BLaER1 treated with 17β-estradiol and CSF1 and Interleukin-3, amounts not matched to agents 10 nM and 100 nM (cell line): ENCODE measurements at regions not wholly inside any gene's neighbourhood (a gene's known extent, or its start where the extent isn't known, plus 50 kb on each side); places are given as distances from the start of the nearest gene placed in this dataset.

Experiments used
- H3K27ac ChIP-seq, 11 experiments: shearing (Covaris generic); formaldehyde crosslinking; 2 replicates each; pipeline ENCODE4 v1.8.1; 2022
- H3K27me3 ChIP-seq, 11 experiments: shearing (Covaris generic); formaldehyde crosslinking; 2 replicates each; pipeline ENCODE4 v1.8.1; 2022
- H3K36me3 ChIP-seq, 11 experiments: shearing (Covaris generic); formaldehyde crosslinking; 2 replicates each; pipeline ENCODE4 v1.8.1; 2022
- H3K4me1 ChIP-seq, 10 experiments: shearing (Covaris generic); formaldehyde crosslinking; 2 replicates each; pipeline ENCODE4 v1.8.1; 2022
- H3K4me2 ChIP-seq, 11 experiments: shearing (Covaris generic); formaldehyde crosslinking; 2 replicates each; pipeline ENCODE4 v1.8.1; 2022
- H3K4me3 ChIP-seq, 10 experiments: shearing (Covaris generic); formaldehyde crosslinking; 2 replicates each; pipeline ENCODE4 v1.8.1; 2022
- H3K9ac ChIP-seq, 11 experiments: shearing (Covaris generic); formaldehyde crosslinking; 2 replicates each; pipeline ENCODE4 v1.8.1; 2022
- H3K9me3 ChIP-seq, 11 experiments: shearing (Covaris generic); formaldehyde crosslinking; replicated peaks in 1 of 11; 2 replicates each; pipeline ENCODE4 v1.8.1; 2022
- H4K20me1 ChIP-seq, 11 experiments: shearing (Covaris generic); formaldehyde crosslinking; 2 replicates each; pipeline ENCODE4 v1.8.1; 2022
- Cebpa-rat ChIP-seq, 11 experiments: shearing (Covaris generic); IDR thresholded peaks; 2 replicates each; pipeline ENCODE4 v1.8.1; 2022

DNA sequence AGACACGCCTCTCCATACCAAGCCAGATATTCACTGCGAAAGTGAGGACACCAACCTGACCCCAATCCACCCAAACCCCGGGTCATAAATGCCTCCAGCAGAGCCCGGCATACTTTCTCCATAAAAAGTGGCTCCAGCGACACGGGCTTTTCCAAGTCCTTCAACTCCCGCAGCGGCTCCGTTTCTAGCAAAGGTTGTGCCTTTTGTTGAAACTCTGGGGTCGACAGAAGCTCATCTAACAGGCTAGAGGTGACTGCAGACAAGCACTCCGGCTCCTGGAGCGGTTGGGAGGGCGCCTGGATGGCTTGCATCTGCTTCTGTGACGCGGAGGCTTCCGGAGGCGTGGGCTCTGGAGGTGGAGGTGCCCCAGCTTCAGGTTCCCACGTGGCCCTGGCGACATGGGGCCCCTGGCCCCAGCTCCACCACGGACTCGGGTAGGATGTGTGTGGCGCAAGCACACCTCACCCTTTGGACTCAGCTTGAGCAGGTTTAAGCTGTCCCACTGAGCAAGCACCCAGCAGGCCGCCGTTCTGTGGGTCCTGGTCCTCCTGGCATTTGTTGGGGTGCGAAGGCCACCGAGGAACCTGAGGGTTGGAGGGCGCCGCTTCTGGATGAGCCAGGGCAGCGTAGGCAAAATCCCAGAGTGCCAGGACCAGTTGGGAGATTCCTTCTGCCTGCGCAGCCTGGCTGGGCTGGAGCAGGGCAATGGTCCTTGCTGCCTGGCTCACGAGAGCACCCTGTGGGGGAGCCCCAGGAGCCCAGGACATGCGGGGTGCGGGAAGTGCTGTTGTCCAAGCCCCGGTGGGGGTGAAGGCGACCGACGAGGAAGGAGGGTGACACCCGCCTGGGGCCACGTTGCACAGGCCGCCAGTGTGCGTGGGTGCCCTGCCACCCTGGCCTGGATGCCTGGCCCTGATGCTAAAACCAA lies 186.3 kb downstream of the ALG10 start:
- no peaks in the 10 kb centered on the region for H3K9me3 ChIP-seq

GRCh38 chr12:34209259-34209835 lies 187.1 kb downstream of the ALG10 start:
- no peak overlapping the region for H3K4me2 ChIP-seq
- H3K9ac ChIP-seq, result no peak overlapping the region
- H3K36me3 ChIP-seq, result no peaks in the 10 kb centered on the region
- H3K27ac ChIP-seq, result no peak overlapping the region
- no peaks in the 10 kb centered on the region for H3K9me3 ChIP-seq
- TF ChIP-seq Cebpa-rat (IDR thresholded peaks at IDR 0.05), result no peak
- no peaks in the 10 kb centered on the region for H3K27me3 ChIP-seq
- no peak overlapping the region for H3K4me3 ChIP-seq
- peaks cover 0 to 15% (median 12%) of the 10 kb centered on the region in 10 experiments; a peak in 16 of 20 replicates for H3K4me1 ChIP-seq
- no peaks in the 10 kb centered on the region for H4K20me1 ChIP-seq

More for the DNA sequence above, 186.3 kb downstream of the ALG10 start:
- no peak overlapping the region for H3K4me2 ChIP-seq
- TF ChIP-seq Cebpa-rat (IDR thresholded peaks at IDR 0.05), result no peak
- no peaks in the 10 kb centered on the region for H3K27me3 ChIP-seq
- H4K20me1 ChIP-seq, result no peaks in the 10 kb centered on the region
- H3K4me1 ChIP-seq, result peaks cover 0 to 20% (median 16%) of the 10 kb centered on the region in 10 experiments; a peak in 16 of 20 replicates
- H3K27ac ChIP-seq, result no peak overlapping the region
- H3K9ac ChIP-seq, result no peak overlapping the region
- no peak overlapping the region for H3K4me3 ChIP-seq
- no peaks in the 10 kb centered on the region for H3K36me3 ChIP-seq

DNA sequence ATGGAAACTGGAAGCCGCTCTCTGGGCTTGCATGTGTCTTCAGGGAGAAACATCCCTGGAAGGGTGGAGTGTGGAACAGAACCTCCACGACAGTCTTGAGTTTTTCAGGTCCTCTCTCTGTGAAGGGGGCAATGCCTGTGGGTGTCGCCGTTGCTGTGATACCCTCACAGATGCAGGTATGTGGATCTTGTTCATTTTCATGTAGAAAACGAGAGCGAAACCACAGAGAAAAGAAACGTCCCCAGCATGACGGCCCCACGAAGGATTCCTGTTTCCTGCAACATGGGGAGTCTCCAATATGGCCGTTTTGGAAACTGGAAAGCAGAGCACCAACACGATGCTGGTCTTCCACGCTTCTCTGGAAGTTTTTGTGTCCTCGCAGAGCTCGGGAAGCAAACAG lies 187.9 kb downstream of the ALG10 start:
- no peak overlapping the region for H3K4me3 ChIP-seq
- H3K4me1 ChIP-seq, result peaks cover 0 to 6% (median 4%) of the 10 kb centered on the region in 10 experiments; a peak in 14 of 20 replicates
- H4K20me1 ChIP-seq, result no peaks in the 10 kb centered on the region
- no peak overlapping the region for H3K4me2 ChIP-seq
- H3K27me3 ChIP-seq, result no peaks in the 10 kb centered on the region
- no peak for TF ChIP-seq Cebpa-rat (IDR thresholded peaks at IDR 0.05)
- no peak overlapping the region for H3K9ac ChIP-seq
- no peaks in the 10 kb centered on the region for H3K36me3 ChIP-seq
- no peaks in the 10 kb centered on the region for H3K9me3 ChIP-seq
- no peak overlapping the region for H3K27ac ChIP-seq

DNA sequence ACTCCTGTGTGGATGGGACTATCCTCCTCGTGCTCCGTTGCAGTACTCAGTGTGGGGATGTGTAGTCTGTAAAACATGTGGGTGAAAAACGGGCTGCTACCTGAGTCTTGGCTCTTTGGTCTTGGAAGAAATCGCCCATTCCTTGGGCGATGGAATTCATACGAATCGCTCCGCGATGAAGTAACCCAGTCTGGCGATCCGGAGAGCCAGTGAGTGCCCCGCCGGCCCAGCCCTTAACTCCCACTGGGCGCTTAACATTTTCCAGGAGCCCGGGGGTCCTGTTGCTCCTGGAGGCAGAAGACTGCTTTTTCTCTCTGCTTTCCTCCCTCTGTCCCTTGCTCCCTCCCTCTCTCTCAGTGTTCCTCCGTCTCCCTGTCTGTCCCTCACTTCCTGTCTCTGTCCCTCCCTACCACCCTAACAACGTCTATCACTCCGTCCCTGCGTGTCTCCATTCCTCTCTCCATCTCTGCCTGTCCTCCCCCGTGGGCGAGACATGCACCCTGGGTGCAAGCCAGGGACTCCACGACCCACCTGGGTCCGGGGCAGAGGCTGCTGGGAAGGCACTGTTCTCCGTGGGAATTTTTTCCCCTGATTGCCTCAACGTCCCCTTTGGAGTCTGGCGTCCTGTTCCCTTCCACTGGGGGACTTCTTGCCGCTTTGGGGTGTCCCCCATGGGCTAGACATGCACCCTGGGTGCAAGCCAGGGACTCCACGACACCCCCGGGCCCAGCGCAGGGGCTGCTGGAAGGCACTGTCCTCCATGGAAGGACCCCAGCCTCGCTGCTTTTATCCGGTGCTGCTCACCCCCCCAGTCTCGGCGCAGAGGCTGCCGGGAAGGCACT lies 188.6 kb downstream of the ALG10 start:
- no peaks in the 10 kb centered on the region for H3K4me1 ChIP-seq
- H3K27ac ChIP-seq, result no peak overlapping the region
- TF ChIP-seq Cebpa-rat (IDR thresholded peaks at IDR 0.05), result no peak
- no peak overlapping the region for H3K4me2 ChIP-seq
- no peak overlapping the region for H3K9ac ChIP-seq
- no peak overlapping the region for H3K4me3 ChIP-seq
- no peaks in the 10 kb centered on the region for H3K9me3 ChIP-seq
- H3K36me3 ChIP-seq, result no peaks in the 10 kb centered on the region
- H4K20me1 ChIP-seq, result no peaks in the 10 kb centered on the region
- no peaks in the 10 kb centered on the region for H3K27me3 ChIP-seq

GRCh38 chr12:34212651-34213050 lies 190.4 kb downstream of the ALG10 start:
- Histone ChIP-seq H4K20me1 (no peaks in the 10 kb centered on the region), H3K4me3 (no peak overlapping the region), H3K4me1 (no peaks in the 10 kb centered on the region), H3K9ac (no peak overlapping the region), H3K4me2 (no peak overlapping the region), H3K27ac (no peak overlapping the region), H3K36me3 (no peaks in the 10 kb centered on the region), H3K9me3 (no peaks in the 10 kb centered on the region), H3K27me3 (no peaks in the 10 kb centered on the region)
- TF ChIP-seq Cebpa-rat (IDR thresholded peaks at IDR 0.05), result no peak

DNA sequence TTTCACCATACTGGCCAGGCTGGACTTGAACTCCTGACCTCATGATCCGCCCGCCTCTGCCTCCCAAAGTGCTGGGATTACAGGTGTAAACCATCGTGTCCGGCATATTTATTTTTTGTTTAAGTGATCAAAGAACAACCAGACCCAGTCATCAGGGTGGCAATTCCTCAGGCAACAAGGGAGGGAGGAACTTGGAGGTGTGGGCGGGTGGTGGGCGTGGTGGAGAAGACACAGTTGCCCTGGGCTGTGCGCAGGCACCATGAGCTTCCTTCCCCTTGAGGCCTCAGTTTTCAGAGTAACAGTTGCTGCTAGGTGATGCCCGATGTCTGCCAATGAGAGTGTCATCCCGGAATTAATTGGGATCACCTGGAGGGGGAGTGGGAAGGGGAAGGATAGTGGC lies 191.7 kb downstream of the ALG10 start:
- Histone ChIP-seq H3K9me3 (no peaks in the 10 kb centered on the region), H3K4me3 (no peak overlapping the region), H3K27ac (no peak overlapping the region), H4K20me1 (no peaks in the 10 kb centered on the region), H3K27me3 (no peaks in the 10 kb centered on the region), H3K4me1 (peaks cover 0 to 4% (median 0%) of the 10 kb centered on the region in 10 experiments; a peak in 3 of 20 replicates), H3K4me2 (no peak overlapping the region), H3K9ac (no peak overlapping the region), H3K36me3 (no peaks in the 10 kb centered on the region)
- TF ChIP-seq Cebpa-rat (IDR thresholded peaks at IDR 0.05), result no peak

DNA sequence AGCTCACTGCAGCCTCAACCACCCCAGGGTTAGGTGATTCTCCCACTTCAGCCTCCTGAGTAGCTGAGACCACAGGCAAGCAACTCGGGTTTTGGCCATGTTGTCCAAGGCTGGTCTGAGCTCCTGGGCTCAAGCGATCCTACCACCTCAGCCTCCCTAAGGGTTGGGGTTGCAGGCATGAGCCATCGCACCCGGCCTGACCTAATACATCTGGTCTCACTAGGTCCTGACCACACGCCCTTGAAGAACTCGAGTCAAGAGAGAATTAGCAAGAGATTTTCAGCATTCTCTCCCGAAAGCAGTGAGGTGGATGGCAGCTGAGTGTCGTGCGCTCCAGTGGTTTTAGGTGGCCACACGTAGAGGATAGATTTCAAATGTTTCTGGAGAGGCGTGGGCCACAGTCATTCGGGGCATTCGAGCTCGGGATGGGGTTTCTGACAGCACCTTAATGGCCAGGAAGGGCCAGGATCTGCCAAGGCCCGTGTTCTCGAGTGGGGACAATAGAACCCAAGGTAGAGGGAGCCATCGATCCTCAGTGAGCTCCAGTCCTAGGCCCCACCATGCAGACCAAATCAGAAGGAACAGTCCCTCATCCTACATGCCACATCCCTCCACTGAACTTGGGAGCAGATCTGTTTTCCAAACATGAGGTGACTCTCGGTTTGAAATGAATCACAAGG lies 193.1 kb downstream of the ALG10 start:
- no peak overlapping the region for H3K4me2 ChIP-seq
- no peak for TF ChIP-seq Cebpa-rat (IDR thresholded peaks at IDR 0.05)
- no peaks in the 10 kb centered on the region for H3K9me3 ChIP-seq
- no peaks in the 10 kb centered on the region for H4K20me1 ChIP-seq
- no peaks in the 10 kb centered on the region for H3K36me3 ChIP-seq
- H3K27ac ChIP-seq, result no peak overlapping the region
- no peak overlapping the region for H3K4me3 ChIP-seq
- H3K27me3 ChIP-seq, result no peaks in the 10 kb centered on the region
- H3K4me1 ChIP-seq, result peaks cover 0 to 4% (median 0%) of the 10 kb centered on the region in 10 experiments; a peak in 3 of 20 replicates
- no peak overlapping the region for H3K9ac ChIP-seq

- no peaks in the 10 kb centered on the region for H3K27me3 ChIP-seq
- TF ChIP-seq Cebpa-rat (IDR thresholded peaks at IDR 0.05), result no peak
- H4K20me1 ChIP-seq, result no peaks in the 10 kb centered on the region
- no peak overlapping the region for H3K9ac ChIP-seq
- H3K4me1 ChIP-seq, result peaks cover 0 to 4% (median 0%) of the 10 kb centered on the region in 10 experiments; a peak in 3 of 20 replicates
- H3K27ac ChIP-seq, result no peak overlapping the region
- H3K4me2 ChIP-seq, result no peak overlapping the region
- no peaks in the 10 kb centered on the region for H3K9me3 ChIP-seq
- no peaks in the 10 kb centered on the region for H3K36me3 ChIP-seq
- no peak overlapping the region for H3K4me3 ChIP-seq
Measured at GRCh38 chr12:34215893-34216285, 193.6 kb downstream of the ALG10 start.

DNA sequence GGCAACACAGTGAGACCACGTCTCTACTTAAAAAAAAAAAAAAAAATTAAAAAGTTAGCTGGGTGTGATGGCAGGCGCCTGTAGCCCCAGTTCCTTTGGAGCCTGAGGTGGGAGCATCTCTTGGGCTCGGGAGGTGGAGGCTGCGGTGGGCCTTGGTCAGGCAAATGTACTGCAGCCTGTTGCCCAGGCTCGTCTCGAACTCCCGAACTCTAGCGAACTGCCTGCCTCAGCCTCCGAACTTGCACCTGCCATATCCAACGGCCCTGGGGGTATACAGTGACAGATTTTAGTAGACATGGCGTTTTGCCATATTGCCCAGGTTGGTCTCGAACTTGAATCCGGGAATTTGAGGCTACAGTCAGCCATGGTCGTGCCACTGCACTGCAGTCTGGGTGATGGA lies 195.4 kb downstream of the ALG10 start:
- H3K9ac ChIP-seq, result no peak overlapping the region
- H3K9me3 ChIP-seq, result no peaks in the 10 kb centered on the region
- no peak overlapping the region for H3K4me2 ChIP-seq
- H3K36me3 ChIP-seq, result no peaks in the 10 kb centered on the region
- peaks cover 0 to 9% (median 0%) of the 10 kb centered on the region in 10 experiments; a peak in 3 of 20 replicates for H3K4me1 ChIP-seq
- TF ChIP-seq Cebpa-rat (IDR thresholded peaks at IDR 0.05), result no peak
- H4K20me1 ChIP-seq, result no peaks in the 10 kb centered on the region
- no peak overlapping the region for H3K27ac ChIP-seq
- no peak overlapping the region for H3K4me3 ChIP-seq
- no peaks in the 10 kb centered on the region for H3K27me3 ChIP-seq
